ENCODE measurements at regions not wholly inside any gene's neighbourhood (a gene's known extent, or its start where the extent isn't known, plus 50 kb on each side); places are given as distances from the start of the nearest gene placed in this dataset.

DNA sequence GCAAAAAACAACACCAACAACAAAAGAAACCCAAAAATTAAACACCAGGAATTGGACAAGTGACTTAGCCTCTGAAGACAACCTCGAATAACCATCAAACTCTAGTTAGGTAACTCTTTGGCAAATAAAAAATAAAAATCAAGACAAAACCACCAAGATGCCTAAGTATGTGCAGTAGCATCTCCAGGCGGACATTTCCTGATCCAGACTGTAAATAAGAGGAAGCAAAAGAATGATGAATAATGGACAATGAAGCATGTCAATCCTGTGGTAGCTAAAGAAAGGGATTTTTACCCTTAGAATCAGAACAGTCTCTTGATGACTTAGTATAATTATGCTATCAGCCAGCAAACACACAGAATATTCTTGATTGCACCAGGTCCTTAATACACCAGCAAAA is 276.7 kb upstream of the DIAPH2 start:
- TF ChIP-seq POLR2A (IDR thresholded peaks at IDR 0.05; ENCODE audit: low read length) = no peak
- no peak for TF ChIP-seq EP300 (IDR thresholded peaks at IDR 0.05)
- no peak for TF ChIP-seq CTCF (IDR thresholded peaks at IDR 0.05)
- TF ChIP-seq CEBPB (IDR thresholded peaks at IDR 0.05) = no peak
- TF ChIP-seq SMC3 (IDR thresholded peaks at IDR 0.05) = no peak
- TF ChIP-seq NFE2L2 (conservative IDR thresholded peaks at IDR 0.05; ENCODE audit: low read length) = no peak
- no peak for TF ChIP-seq HDAC2 (IDR thresholded peaks at IDR 0.05)
- no peak for TF ChIP-seq RAD21 (conservative IDR thresholded peaks at IDR 0.05 in 1 of 2, IDR thresholded peaks at IDR 0.05 in 1 of 2)
- no peak for TF ChIP-seq RFX5 (IDR thresholded peaks at IDR 0.05)
- TF ChIP-seq FOSL2 (IDR thresholded peaks at IDR 0.05) = no peak
- no peak for TF ChIP-seq FOSL2 (CRISPR knock-in tag; IDR thresholded peaks at IDR 0.05)
